ENCODE measurements at regions not wholly inside any gene's neighbourhood (a gene's known extent, or its start where the extent isn't known, plus 50 kb on each side); places are given as distances from the start of the nearest gene placed in this dataset.

- TF ChIP-seq ZFX (IDR thresholded peaks at IDR 0.05; ENCODE audit: borderline replicate concordance): no peak
- no peak for TF ChIP-seq CTCF (IDR thresholded peaks at IDR 0.05)
- peak overlapping the region; percentile 83 for H3K27ac ChIP-seq
Observed at GRCh38 chr9:129332581-129332980, 154.5 kb upstream of the IER5L start.

- H3K27ac ChIP-seq: peak overlapping the region; percentile 83
- TF ChIP-seq ZFX (IDR thresholded peaks at IDR 0.05; ENCODE audit: borderline replicate concordance): no peak
Observed at GRCh38 chr9:129331772-129332500, 153.9 kb upstream of the IER5L start.

- H3K27ac ChIP-seq: peak overlapping the region; percentile 83; the same call in 1 of the 2 replicates
- TF ChIP-seq CTCF (IDR thresholded peaks at IDR 0.05): no peak
- no peak for TF ChIP-seq ZFX (IDR thresholded peaks at IDR 0.05; ENCODE audit: borderline replicate concordance)
Observed at GRCh38 chr9:129331493-129331765, 153.4 kb upstream of the IER5L start.

GRCh38 chr9:129330711-129331492 is 152.8 kb upstream of the IER5L start:
- H3K27ac ChIP-seq: peak overlapping the region; percentile 83; the same call in 1 of the 2 replicates
- TF ChIP-seq ZFX (IDR thresholded peaks at IDR 0.05; ENCODE audit: borderline replicate concordance): no peak
- TF ChIP-seq CTCF (IDR thresholded peaks at IDR 0.05): no peak

GRCh38 chr9:129328355-129329042 is 150.4 kb upstream of the IER5L start:
- no peak for TF ChIP-seq CTCF (IDR thresholded peaks at IDR 0.05)
- TF ChIP-seq ZFX (IDR thresholded peaks at IDR 0.05; ENCODE audit: borderline replicate concordance): no peak
- no peak overlapping the region for H3K27ac ChIP-seq

- TF ChIP-seq ZFX (IDR thresholded peaks at IDR 0.05; ENCODE audit: borderline replicate concordance): no peak
- TF ChIP-seq CTCF (IDR thresholded peaks at IDR 0.05): no peak
- no peak overlapping the region for H3K27ac ChIP-seq
Observed at GRCh38 chr9:129327552-129328328, 149.7 kb upstream of the IER5L start.

Data from 22Rv1 (cell line).